IgD-negative memory B cell (primary cell): ENCODE measurements at regions not wholly inside any gene's neighbourhood (a gene's known extent, or its start where the extent isn't known, plus 50 kb on each side); places are given as distances from the start of the nearest gene placed in this dataset.
"Not testable (repeated sequence)": the region's sequence is repeated elsewhere in the genome, so short reads cannot be mapped to it uniquely, and the experiment has no call there.

Experiments
- H3K27ac Mint-ChIP-seq, 3 donors: one replicate each; pipeline ENCODE4 v1.8.0; 2020 to 2022; ENCODE audit warnings: mild to moderate bottlenecking in 3 of 3, mixed read lengths in 3 of 3, moderate library complexity in 1 of 3
- H3K27me3 Mint-ChIP-seq: one replicate; pipeline ENCODE4 v1.8.0; 2021; ENCODE audit warnings: mixed read lengths
- H3K36me3 Mint-ChIP-seq: one replicate; pipeline ENCODE4 v1.8.0; 2020; ENCODE audit warnings: mild to moderate bottlenecking, mixed read lengths
- H3K4me1 Mint-ChIP-seq, 3 donors: one replicate each; pipeline ENCODE4 v1.8.0; 2020 to 2022; ENCODE audit warnings: mixed read lengths in 3 of 3, mild to moderate bottlenecking in 1 of 3
- H3K4me3 Mint-ChIP-seq, 4 donors: one replicate each; pipeline ENCODE4 v1.8.0; 2020 to 2022; ENCODE audit warnings: mild to moderate bottlenecking in 4 of 4, mixed read lengths in 4 of 4, moderate library complexity in 3 of 4
- H3K9me3 Mint-ChIP-seq, 3 donors: one replicate each; pipeline ENCODE4 v1.8.0; 2020 to 2021; ENCODE audit warnings: mixed read lengths in 3 of 3, mild to moderate bottlenecking in 1 of 3

DNA sequence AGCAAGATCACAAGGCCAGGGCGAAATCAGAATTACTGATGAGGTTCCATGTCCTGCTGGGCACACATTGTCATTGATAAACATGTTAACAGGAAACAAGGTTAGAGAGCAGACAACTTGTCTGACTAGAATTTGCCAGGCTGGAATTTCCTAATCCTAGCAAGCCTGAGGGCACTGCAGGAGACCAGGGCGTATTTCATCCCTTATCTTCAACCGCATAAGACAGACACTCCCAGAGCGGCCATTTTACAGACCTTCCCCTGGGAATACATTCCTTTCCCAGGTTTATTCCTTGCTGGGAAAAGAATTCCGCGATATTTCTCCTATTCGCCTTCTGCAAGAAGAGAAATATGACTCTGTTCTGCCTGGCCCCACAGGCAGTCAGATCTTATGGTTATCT, 290.9 kb upstream of the PROK2 start:
- not testable (repeated sequence) for H3K27ac Mint-ChIP-seq, H3K9me3 Mint-ChIP-seq, H3K36me3 Mint-ChIP-seq, H3K4me3 Mint-ChIP-seq
- H3K4me1 Mint-ChIP-seq, result peaks cover 36 to 39% (median 38%) of the 10 kb centered on the region in 3 donors
- peaks cover 14% of the 10 kb centered on the region for H3K27me3 Mint-ChIP-seq

DNA sequence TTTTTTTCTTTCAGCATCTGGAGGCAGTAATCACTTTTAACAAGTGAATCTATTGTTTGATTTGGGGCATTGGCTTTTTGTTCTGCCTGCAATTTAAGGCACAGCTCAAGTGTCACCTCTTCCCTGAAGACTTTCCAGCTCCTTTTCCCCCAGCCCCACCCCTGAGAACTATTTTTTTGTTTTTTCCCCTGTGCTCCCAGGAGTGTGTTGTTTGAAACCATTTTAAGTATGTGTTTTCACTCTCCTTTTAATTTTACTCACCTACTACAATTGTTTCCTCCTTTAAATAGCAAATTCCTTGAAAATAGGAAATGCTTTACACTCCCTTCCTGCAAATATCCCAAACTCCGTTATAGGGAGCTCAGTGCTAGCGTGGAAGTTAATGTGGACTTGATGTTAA, 286.7 kb upstream of the PROK2 start:
- Mint-ChIP-seq H3K4me3 (no peak overlapping the region), H3K27me3 (peaks cover 4% of the 10 kb centered on the region), H3K4me1 (peaks cover 0 to 1% (median 0%) of the 10 kb centered on the region in 3 donors), H3K27ac (no peak overlapping the region), H3K9me3 (peaks cover 2 to 7% (median 2%) of the 10 kb centered on the region in 3 donors), H3K36me3 (peaks cover 2% of the 10 kb centered on the region)

DNA sequence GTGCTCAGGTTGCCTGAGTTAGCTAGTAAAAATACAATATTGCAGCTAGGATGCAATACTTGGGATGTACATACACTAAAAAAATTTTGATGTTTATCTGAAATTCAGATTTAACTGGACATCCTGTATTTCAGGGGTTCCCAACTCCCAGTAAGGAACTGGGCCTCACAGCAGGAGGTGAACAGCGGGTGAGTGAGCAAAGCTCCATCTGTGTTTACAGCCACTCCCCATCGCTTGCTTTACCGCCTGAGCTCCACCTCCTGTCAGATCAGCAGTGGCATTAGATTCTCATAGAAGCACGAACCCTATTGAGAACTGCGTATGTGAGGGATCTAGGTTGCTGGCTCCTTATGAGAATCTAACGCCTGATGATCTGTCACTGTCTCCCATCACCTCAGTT, 285.1 kb upstream of the PROK2 start:
- no peaks in the 10 kb centered on the region for H3K4me1 Mint-ChIP-seq
- no peak overlapping the region for H3K27ac Mint-ChIP-seq
- peaks cover 2% of the 10 kb centered on the region for H3K36me3 Mint-ChIP-seq
- H3K4me3 Mint-ChIP-seq, result no peak overlapping the region
- peaks cover 0 to 2% (median under 1%) of the 10 kb centered on the region in 3 donors for H3K9me3 Mint-ChIP-seq
- peaks cover 4% of the 10 kb centered on the region for H3K27me3 Mint-ChIP-seq

DNA sequence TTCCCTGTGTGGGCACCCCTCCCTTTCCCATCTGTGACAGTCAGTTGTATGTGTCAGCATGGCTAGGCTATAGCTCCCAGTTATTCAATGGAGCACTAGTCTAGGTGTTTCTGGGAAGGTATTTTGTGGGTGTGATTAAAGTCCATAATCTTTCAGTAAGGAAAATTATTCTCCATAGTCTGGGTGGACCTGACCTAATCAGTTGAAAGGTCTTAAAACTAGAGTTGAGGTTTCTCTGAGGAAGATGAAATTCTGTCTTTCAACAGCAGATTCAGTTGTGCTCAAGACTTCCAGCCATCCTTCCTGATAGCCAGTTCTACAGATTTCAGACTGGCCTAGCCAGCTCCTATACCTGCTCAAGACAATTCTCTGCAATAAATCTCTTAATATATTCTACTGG, 284.6 kb upstream of the PROK2 start:
- Mint-ChIP-seq H3K9me3 (peaks cover 0 to 1% (median under 1%) of the 10 kb centered on the region in 3 donors), H3K36me3 (peaks cover 2% of the 10 kb centered on the region), H3K27ac (no peak overlapping the region), H3K27me3 (peaks cover 4% of the 10 kb centered on the region), H3K4me1 (no peaks in the 10 kb centered on the region), H3K4me3 (no peak overlapping the region)

DNA sequence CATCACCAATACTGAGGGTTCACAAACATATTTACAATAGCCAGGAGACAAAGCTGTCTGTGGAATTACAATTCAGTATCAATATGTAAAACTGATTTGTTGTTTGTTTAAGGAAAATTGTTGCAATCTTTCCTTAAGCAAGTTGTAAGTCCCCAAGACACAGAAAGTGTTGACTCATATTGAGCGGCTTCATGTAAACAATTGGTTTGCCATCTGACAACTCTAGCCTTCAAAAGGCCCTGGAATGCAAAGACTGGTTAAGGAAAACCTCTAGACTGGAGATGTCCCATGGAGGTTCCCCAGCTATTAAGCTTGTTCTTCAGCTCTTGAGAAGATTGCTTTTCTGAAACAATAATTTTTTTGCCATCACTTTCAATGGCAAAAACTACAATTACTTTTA, 283.7 kb upstream of the PROK2 start:
- H3K4me1 Mint-ChIP-seq, result no peaks in the 10 kb centered on the region
- no peak overlapping the region for H3K4me3 Mint-ChIP-seq
- H3K36me3 Mint-ChIP-seq, result peaks cover 5% of the 10 kb centered on the region
- no peak overlapping the region for H3K27ac Mint-ChIP-seq
- peaks cover 6 to 8% (median 8%) of the 10 kb centered on the region in 3 donors for H3K9me3 Mint-ChIP-seq
- H3K27me3 Mint-ChIP-seq, result peaks cover 4% of the 10 kb centered on the region

DNA sequence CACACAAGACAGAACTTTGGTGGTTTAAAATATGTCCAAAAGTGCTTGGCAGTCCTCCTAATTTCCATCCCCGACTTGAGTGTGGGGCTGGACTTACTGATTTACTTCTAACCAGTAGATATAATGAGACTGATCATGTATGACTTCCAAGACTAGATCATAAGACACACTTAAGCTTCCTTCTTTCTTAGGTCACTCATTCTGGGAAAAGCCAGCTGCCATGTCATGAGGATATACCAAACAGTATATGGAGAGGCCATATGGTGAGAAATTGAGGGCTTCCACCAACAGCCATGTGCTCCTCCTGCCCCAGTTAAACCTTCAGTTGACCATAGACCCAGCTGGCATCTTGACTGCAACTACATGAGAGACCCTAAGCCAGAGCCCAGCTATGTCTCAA, 282.8 kb upstream of the PROK2 start:
- Mint-ChIP-seq H3K4me3 (no peak overlapping the region), H3K4me1 (no peaks in the 10 kb centered on the region), H3K27me3 (peaks cover 4% of the 10 kb centered on the region), H3K9me3 (peaks cover 6 to 12% (median 12%) of the 10 kb centered on the region in 3 donors), H3K27ac (no peak overlapping the region), H3K36me3 (peaks cover 5% of the 10 kb centered on the region)

DNA sequence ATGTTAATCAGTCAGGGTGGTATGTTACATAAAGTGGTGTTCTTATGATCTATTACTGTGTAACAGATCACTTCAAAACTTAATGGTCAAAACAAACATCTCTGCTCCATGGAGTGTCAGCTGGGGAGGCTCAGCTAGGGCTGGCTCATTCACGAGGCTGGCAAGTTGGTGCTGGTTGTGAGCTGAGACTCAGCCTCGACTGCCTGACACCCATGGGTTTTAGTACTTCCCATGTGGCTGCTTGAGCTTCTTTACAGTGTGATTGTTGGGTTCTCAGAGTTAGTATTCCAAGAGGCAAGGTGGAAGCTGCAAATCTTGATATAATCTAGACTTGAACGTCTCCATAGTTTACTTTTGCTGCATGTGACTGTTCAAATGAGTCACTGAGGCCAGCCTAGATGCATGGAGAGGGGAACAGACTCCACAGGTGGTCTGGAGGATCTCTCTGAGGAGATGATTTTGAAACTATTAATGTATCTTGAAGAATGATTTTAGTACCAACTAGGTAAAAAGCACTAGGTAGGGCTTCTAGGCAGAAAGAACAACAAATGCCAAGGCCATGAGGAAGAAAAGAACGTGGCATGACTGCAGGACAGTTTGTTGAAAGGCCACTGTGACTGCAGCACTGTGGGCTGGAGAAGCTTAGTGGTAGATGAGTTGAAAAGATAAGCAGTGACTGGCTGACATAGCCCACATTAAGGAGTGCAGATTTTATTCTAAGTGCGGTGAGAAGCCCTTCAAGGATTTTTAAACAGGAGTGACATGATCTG, 281.1 kb upstream of the PROK2 start:
- Mint-ChIP-seq H3K4me1 (no peaks in the 10 kb centered on the region), H3K27ac (no peak overlapping the region), H3K36me3 (peaks cover 5% of the 10 kb centered on the region), H3K27me3 (peaks cover 2% of the 10 kb centered on the region), H3K4me3 (no peak overlapping the region), H3K9me3 (peaks cover 6 to 19% (median 12%) of the 10 kb centered on the region in 3 donors)

DNA sequence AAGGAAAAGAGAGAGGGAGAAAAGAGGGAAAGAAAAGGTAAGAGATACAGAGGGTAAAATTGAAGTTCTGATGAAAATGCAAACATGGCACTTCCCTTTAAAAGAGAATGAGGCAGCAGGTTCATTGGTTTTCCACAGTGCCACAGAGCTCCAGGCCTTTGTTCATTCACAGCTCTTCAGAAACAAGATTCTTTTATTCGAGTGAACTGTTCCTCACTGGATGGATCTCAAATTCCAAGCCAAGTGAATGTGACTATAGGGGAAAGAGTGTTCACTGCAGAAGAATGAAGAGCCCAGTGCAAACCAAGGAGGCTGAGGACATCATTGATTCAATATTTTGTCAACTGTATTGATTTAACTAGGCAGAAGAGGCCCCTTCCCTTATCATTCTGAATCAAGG, 280.3 kb upstream of the PROK2 start:
- Mint-ChIP-seq H3K27me3 (peaks cover 2% of the 10 kb centered on the region), H3K4me1 (no peaks in the 10 kb centered on the region), H3K9me3 (peaks cover 6 to 19% (median 12%) of the 10 kb centered on the region in 3 donors), H3K36me3 (peaks cover 7% of the 10 kb centered on the region), H3K27ac (no peak overlapping the region), H3K4me3 (peak overlapping the region in 1 of 4 donors; percentile 47)

DNA sequence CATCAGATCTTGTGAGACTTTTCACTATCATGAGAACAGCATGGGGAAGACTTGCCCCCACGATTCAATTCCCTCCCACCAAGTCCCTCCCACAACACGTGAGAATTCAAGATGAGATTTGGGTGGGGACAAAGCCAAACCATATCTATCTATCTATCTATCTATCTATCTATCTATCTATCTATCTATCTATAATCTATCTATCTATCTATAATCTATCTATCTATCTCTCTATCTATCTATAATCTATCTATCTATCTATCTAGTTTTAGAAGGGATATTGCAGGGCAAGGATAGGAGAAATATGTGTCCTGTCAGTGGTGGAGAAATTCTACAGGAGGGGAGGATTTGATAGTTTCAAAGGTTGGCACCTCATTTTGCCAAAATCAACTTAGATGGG, 279.8 kb upstream of the PROK2 start:
- Mint-ChIP-seq H3K9me3 (peaks cover 6 to 19% (median 12%) of the 10 kb centered on the region in 3 donors), H3K27ac (peak overlapping the region in 1 of 3 donors; percentile 10), H3K4me3 (peak overlapping the region in 1 of 4 donors; percentile 47)
- H3K4me1 Mint-ChIP-seq, H3K27me3 Mint-ChIP-seq, H3K36me3 Mint-ChIP-seq: not testable (repeated sequence)

DNA sequence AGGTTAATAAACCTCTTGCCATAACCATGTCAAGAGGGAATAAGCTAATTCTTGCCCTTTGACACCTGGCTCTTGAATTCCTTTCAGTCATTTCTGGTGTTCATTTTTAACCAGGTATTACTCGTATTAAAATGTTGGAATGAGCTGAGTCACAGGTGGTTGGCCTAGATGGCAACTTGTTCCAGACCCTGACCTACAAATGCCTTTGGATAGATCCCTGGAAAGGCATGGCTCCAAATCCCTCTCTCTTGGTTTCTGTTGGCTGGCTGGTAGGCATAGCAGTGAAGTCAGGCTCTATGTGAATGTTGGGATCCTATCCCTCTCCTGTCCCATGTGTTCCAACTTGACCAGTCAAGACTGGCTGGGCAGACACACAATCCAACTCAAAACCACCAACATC, 277.1 kb upstream of the PROK2 start:
- Mint-ChIP-seq H3K27ac (no peak overlapping the region), H3K36me3 (peaks cover 7% of the 10 kb centered on the region), H3K9me3 (peaks cover 6 to 19% (median 12%) of the 10 kb centered on the region in 3 donors), H3K4me1 (no peaks in the 10 kb centered on the region), H3K27me3 (peaks cover 2% of the 10 kb centered on the region), H3K4me3 (no peak overlapping the region)

DNA sequence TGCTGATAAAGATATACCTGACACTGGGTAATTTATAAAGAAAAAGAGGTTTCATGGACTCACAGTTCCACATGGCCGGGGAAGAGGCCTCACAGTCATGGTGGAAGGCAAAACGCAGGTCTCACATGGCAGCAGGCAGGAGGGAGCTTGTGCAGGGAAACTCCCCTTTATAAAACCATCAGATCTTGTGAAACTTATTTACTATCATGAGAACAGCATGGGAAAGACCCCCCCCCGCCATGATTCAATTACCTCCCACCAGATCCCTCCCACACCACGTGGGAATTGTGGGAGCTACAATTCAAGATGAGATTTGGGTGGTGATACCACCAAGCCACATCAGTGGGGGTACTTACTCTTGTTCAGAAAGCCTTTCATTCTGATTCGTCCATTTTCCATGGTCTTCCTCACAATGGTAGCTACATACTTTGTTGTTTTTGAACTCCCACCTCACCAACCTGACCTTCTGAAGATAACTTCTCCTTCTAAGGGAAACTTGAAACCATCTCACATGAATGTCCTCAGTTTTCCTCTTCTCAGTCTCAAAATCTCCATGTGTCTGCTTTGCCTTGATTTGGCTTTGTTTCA, 275.6 kb upstream of the PROK2 start:
- Mint-ChIP-seq H3K9me3 (peaks cover 7 to 19% (median 12%) of the 10 kb centered on the region in 3 donors), H3K27ac (no peak overlapping the region), H3K4me3 (no peak overlapping the region), H3K27me3 (peaks cover 2% of the 10 kb centered on the region), H3K36me3 (peaks cover 5% of the 10 kb centered on the region), H3K4me1 (no peaks in the 10 kb centered on the region)

DNA sequence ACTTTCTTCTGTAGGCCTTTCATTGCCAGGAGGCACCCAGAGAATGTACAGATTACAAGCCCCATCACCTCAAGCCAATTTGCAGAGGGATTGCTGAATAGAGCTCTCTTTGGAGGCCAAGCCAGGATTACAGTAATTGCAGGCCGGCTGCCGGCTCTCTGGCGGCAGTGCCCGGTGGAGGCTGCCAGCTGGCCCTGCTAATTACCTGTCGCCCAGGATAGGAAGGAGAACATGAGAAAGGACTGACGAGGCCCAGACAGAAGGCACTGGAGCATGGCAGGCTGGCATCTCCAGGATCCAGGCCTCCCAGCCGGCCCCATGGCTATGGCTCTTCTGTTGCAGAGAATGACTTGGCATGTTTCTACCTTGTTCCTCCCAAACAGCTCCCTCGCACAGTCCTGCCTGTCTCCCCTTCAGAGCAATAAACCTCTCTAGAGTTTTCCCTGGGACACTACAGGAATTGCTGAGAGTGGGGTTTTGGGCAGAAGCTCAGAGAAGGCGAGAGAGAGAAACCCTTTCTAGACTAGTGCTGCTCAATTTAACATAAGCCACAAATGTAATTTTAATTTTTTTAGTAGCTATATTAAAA, 273.6 kb upstream of the PROK2 start:
- Mint-ChIP-seq H3K4me3 (no peak overlapping the region), H3K4me1 (no peaks in the 10 kb centered on the region), H3K9me3 (peaks cover 2 to 11% (median 4%) of the 10 kb centered on the region in 3 donors), H3K36me3 (peaks cover 2% of the 10 kb centered on the region), H3K27ac (no peak overlapping the region), H3K27me3 (peaks cover 2% of the 10 kb centered on the region)

DNA sequence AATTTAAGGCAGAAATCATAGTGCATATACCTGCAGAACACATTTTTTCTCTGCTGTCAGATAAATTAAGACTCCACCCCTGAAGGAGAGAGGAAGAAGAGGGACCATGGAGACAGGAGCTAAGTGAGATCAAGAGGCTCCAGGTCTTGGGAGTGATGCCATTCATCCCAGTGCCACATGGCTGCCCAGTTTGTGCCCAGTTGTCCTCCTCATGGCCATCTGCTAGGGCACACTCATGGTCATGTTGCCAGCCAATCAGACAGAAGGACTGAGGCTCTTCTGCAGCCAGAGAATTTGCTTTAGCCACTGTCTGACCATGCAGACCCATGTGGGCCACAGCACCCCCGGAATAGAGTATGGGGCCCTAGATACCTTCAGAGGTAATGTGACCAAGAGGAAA, 270.5 kb upstream of the PROK2 start:
- Mint-ChIP-seq H3K27ac (no peak overlapping the region), H3K27me3 (no peaks in the 10 kb centered on the region), H3K36me3 (peaks cover 2% of the 10 kb centered on the region), H3K9me3 (peaks cover 0 to 2% (median 0%) of the 10 kb centered on the region in 3 donors), H3K4me1 (no peaks in the 10 kb centered on the region), H3K4me3 (no peak overlapping the region)

DNA sequence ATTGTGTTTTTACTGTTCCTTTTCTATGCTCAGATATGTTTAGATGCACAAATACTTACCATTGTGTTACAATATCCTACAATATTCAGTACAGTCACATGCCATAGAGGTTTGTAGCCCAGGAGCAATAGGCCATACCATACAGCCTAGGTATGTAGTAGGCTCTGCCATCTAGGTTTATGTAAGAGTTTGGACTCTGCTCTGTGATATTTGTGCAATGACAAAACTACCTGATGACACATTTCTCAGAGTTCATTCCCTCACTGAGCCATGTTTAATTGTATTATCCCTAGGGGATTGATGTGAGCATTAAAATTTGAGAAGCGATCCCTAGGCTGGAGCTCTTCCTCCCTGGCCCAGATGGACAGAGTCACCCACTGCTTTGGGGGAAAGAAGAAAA, 270.0 kb upstream of the PROK2 start:
- Mint-ChIP-seq H3K27me3 (no peaks in the 10 kb centered on the region), H3K27ac (no peak overlapping the region), H3K9me3 (peaks cover 0 to 2% (median 0%) of the 10 kb centered on the region in 3 donors), H3K36me3 (no peaks in the 10 kb centered on the region), H3K4me3 (no peak overlapping the region), H3K4me1 (no peaks in the 10 kb centered on the region)

DNA sequence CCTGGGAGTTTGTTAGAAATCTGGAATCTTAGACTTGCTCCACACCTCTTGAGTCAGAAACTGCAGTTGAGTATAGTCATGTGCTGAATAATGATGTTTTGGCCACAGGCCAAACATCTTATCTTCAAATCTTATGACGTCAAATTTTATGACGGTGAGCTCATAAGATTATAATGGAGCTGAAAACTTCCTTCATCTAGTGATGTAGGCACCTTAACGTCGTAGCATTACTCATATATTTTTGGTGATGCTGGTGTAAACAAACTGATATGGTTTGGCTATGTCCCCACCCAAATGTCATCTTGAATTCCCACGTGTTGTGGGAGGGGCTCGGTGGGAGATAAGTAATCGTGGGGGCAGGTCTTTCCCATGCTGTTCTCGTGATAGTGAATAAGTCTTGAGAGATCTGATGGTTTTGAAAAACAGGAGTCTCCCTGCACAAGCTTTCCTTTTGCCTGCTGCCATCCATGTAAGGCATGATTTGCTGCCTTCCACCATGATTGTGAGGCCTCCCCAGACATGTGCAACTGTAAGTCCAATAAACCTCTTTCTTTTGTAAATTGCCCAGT, 268.0 kb upstream of the PROK2 start:
- Mint-ChIP-seq H3K4me1 (no peaks in the 10 kb centered on the region), H3K27me3 (no peaks in the 10 kb centered on the region), H3K36me3 (no peaks in the 10 kb centered on the region), H3K9me3 (peaks cover 0 to 2% (median 0%) of the 10 kb centered on the region in 3 donors), H3K4me3 (no peak overlapping the region), H3K27ac (no peak overlapping the region)
